ENCODE measurements at regions not wholly inside any gene's neighbourhood (a gene's known extent, or its start where the extent isn't known, plus 50 kb on each side); places are given as distances from the start of the nearest gene placed in this dataset.

- intact Hi-C loops (cut with micrococcal nuclease): no loop called here
- Histone ChIP-seq H3K4me1 (no peaks in the 10 kb centered on the region), H3K36me3 (no peaks in the 10 kb centered on the region), H3K9me3 (replicated peaks) (peaks cover 18% of the 10 kb centered on the region), H3K4me3 (no peak overlapping the region), H3K27ac (replicated peaks) (no peak overlapping the region), H3K27me3 (ENCODE audit: low read depth) (peaks cover 13% of the 10 kb centered on the region)
- DNase-seq: no peak
- no peak for TF ChIP-seq CTCF (IDR thresholded peaks at IDR 0.05; ENCODE audit: borderline replicate concordance)
Measured at GRCh38 chr15:61680260-61681037, 379.8 kb downstream of the VPS13C start.

- no peak overlapping the region for H3K4me3 ChIP-seq
- no peaks in the 10 kb centered on the region for H3K36me3 ChIP-seq
- no peaks in the 10 kb centered on the region for H3K4me1 ChIP-seq
- TF ChIP-seq CTCF (IDR thresholded peaks at IDR 0.05; ENCODE audit: borderline replicate concordance): no peak
- H3K9me3 ChIP-seq (replicated peaks): no peaks in the 10 kb centered on the region
- H3K27me3 ChIP-seq (ENCODE audit: low read depth): peaks cover 15% of the 10 kb centered on the region
- no peak for DNase-seq
- intact Hi-C loops (cut with micrococcal nuclease): no loop called here
- H3K27ac ChIP-seq (replicated peaks): no peak overlapping the region
Measured at GRCh38 chr15:61671736-61672135, 388.5 kb downstream of the VPS13C start.

- intact Hi-C loops (cut with micrococcal nuclease): no loop called here
- TF ChIP-seq CTCF (IDR thresholded peaks at IDR 0.05; ENCODE audit: borderline replicate concordance): no peak
- H3K27me3 ChIP-seq (ENCODE audit: low read depth): peaks cover 45% of the 10 kb centered on the region
- no peak overlapping the region for H3K4me3 ChIP-seq
- no peaks in the 10 kb centered on the region for H3K36me3 ChIP-seq
- H3K27ac ChIP-seq (replicated peaks): no peak overlapping the region
- no peak for DNase-seq
- H3K4me1 ChIP-seq: no peaks in the 10 kb centered on the region
- no peaks in the 10 kb centered on the region for H3K9me3 ChIP-seq (replicated peaks)
Measured at GRCh38 chr15:61668444-61668843, 391.8 kb downstream of the VPS13C start.

- H3K9me3 ChIP-seq (replicated peaks): peaks cover 6% of the 10 kb centered on the region
- intact Hi-C loops (cut with micrococcal nuclease): no loop called here
- TF ChIP-seq CTCF (IDR thresholded peaks at IDR 0.05; ENCODE audit: borderline replicate concordance): no peak
- H3K27me3 ChIP-seq (ENCODE audit: low read depth): peaks cover 72% of the 10 kb centered on the region
- no peak for DNase-seq
- H3K4me1 ChIP-seq: no peaks in the 10 kb centered on the region
- no peak overlapping the region for H3K27ac ChIP-seq (replicated peaks)
- no peaks in the 10 kb centered on the region for H3K36me3 ChIP-seq
- H3K4me3 ChIP-seq: no peak overlapping the region
Measured at GRCh38 chr15:61661791-61662190, 398.5 kb downstream of the VPS13C start.

GRCh38 chr15:61660579-61660978 lies 399.7 kb downstream of the VPS13C start:
- no peak overlapping the region for H3K27ac ChIP-seq (replicated peaks)
- intact Hi-C loops (cut with micrococcal nuclease): no loop called here

More at GRCh38 chr15:61660579-61660978, 399.7 kb downstream of the VPS13C start:
- DNase-seq: no peak
- no peak for TF ChIP-seq CTCF (IDR thresholded peaks at IDR 0.05; ENCODE audit: borderline replicate concordance)
- Histone ChIP-seq H3K9me3 (replicated peaks) (peaks cover 6% of the 10 kb centered on the region), H3K4me1 (no peaks in the 10 kb centered on the region), H3K36me3 (no peaks in the 10 kb centered on the region), H3K27me3 (ENCODE audit: low read depth) (peaks cover 62% of the 10 kb centered on the region), H3K4me3 (no peak overlapping the region)

Measured in left ventricle myocardium inferior (tissue), 1 donor.